H1 (cell line): ENCODE measurements at regions not wholly inside any gene's neighbourhood (a gene's known extent, or its start where the extent isn't known, plus 50 kb on each side); places are given as distances from the start of the nearest gene placed in this dataset.

Experiments used
- GTF2F1 ChIP-seq: IDR thresholded peaks from 2 replicates; pipeline ENCODE4 v1.6.1; 2012; ENCODE audit warnings: low read depth, low read length, improper control_type of control experiment, borderline replicate concordance
- HDAC2 ChIP-seq, 2 experiments: fragments of 300-600 bp in 1 of 2; sonication (generic) in 1 of 2; IDR thresholded peaks; 2 replicates each; pipeline ENCODE4 v1.6.1; 2011 to 2012; ENCODE audit warnings: low read depth in 2 of 2, low read length in 2 of 2, mild to moderate bottlenecking in 2 of 2, moderate library complexity in 2 of 2, borderline replicate concordance in 1 of 2, inconsistent platforms in 1 of 2
- KDM1A ChIP-seq: fragments of 200-600, 300-600 bp; sonication (generic); IDR thresholded peaks from 2 replicates; pipeline ENCODE4 v1.7.1; 2016; ENCODE audit warnings: mild to moderate bottlenecking, low read length, borderline replicate concordance
- KDM4A ChIP-seq: IDR thresholded peaks from one replicate; pipeline ENCODE4 v1.7.1; 2012; ENCODE audit warnings: low read depth, mild to moderate bottlenecking, moderate library complexity, low read length, inconsistent platforms; ENCODE audit not compliant: severe bottlenecking
- USF2 ChIP-seq: IDR thresholded peaks from 2 replicates; pipeline ENCODE4 v1.6.1; 2011; ENCODE audit warnings: low read length, improper control_type of control experiment

DNA sequence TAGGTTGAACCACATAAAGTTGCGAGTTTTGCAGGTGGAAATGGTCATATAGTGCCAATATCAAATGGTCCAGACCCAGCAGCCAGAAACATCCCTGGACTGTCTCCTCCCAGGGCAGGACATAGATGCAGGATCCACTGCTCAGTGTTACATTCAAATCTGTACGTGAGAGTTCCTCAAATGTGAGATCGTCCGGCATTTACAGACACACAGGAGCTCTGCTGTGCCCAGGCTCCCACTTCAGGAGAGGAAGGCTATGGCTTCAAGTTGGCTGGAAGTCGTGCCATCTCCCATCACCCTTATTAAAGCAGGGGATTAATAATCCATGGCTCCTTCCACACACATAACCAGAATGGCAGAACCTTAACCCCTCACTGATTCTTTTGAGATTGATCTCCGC, 688.2 kb upstream of the HS6ST1 start (continued):
- TF ChIP-seq USF2 (no peak), GTF2F1 (no peak), KDM1A (no peak), KDM4A (no peak), HDAC2 (IDR thresholded peaks at IDR 0.05; ENCODE audit: borderline replicate concordance in 1 of 2, low read depth in 2 of 2, low read length in 2 of 2) (no peak)
